Fibroblast of mammary gland (primary cell): ENCODE measurements at regions not wholly inside any gene's neighbourhood (a gene's known extent, or its start where the extent isn't known, plus 50 kb on each side); places are given as distances from the start of the nearest gene placed in this dataset.

Experiments
- DNase-seq: peaks from one replicate; pipeline ENCODE4 v3.0.0-alpha.2; 2010; ENCODE audit warnings: low read depth
- H3K4me3 ChIP-seq: 2 replicates; pipeline ENCODE4 v1.5.1; 2011; ENCODE audit warnings: low read depth, mild to moderate bottlenecking, low read length, moderate library complexity; ENCODE audit not compliant: control insufficient read depth
- TF ChIP-seq, protein P1 (sequence below): conservative IDR thresholded peaks from 2 replicates; pipeline ENCODE4 v1.5.1; 2011; ENCODE audit warnings: low read depth, low read length, inconsistent platforms; ENCODE audit not compliant: control insufficient read depth, insufficient read depth

DNA sequence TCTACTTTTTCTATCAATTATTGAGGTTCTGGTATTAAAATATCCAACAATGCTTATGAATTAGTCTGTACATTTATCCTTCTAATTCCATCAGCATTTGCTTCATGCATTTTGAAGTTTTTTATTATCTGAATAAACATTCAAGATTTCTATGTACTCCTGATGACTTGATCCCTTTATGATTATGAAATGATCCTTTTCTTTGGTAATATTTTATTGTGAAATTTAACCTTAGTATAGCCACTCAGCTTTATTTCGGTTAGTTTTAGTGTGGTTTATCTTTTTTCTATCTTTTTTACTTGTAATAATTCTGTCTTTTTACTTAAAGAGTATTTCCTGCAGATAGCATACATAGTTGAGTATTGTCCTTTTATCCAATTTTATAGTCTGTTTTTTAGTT, 106.6 kb downstream of the SNAPC1 start:
- no peak for DNase-seq
- TF ChIP-seq, protein P1, sequence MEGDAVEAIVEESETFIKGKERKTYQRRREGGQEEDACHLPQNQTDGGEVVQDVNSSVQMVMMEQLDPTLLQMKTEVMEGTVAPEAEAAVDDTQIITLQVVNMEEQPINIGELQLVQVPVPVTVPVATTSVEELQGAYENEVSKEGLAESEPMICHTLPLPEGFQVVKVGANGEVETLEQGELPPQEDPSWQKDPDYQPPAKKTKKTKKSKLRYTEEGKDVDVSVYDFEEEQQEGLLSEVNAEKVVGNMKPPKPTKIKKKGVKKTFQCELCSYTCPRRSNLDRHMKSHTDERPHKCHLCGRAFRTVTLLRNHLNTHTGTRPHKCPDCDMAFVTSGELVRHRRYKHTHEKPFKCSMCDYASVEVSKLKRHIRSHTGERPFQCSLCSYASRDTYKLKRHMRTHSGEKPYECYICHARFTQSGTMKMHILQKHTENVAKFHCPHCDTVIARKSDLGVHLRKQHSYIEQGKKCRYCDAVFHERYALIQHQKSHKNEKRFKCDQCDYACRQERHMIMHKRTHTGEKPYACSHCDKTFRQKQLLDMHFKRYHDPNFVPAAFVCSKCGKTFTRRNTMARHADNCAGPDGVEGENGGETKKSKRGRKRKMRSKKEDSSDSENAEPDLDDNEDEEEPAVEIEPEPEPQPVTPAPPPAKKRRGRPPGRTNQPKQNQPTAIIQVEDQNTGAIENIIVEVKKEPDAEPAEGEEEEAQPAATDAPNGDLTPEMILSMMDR: no peak
- no peak overlapping the region for H3K4me3 ChIP-seq

DNA sequence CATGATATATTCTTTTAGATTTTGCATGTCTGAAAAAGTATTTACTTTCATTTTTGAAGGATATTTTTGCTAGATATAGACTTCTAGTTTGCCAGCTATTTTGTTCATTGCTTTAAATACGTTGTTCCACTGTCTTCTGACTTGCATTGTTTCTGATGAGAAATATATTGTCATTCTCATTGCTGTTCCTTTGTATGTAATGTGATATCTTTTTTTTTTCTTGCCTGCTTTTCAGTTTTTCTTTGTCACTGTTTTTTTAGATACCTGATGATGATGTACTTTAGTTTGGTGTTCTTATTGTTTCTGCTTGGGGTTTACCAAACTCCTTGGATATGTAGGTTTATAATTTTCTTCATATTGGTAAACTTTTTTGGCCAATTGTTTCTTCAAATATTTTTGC, 107.9 kb downstream of the SNAPC1 start:
- no peak for DNase-seq
- H3K4me3 ChIP-seq: no peak overlapping the region
- TF ChIP-seq, protein P1: no peak

DNA sequence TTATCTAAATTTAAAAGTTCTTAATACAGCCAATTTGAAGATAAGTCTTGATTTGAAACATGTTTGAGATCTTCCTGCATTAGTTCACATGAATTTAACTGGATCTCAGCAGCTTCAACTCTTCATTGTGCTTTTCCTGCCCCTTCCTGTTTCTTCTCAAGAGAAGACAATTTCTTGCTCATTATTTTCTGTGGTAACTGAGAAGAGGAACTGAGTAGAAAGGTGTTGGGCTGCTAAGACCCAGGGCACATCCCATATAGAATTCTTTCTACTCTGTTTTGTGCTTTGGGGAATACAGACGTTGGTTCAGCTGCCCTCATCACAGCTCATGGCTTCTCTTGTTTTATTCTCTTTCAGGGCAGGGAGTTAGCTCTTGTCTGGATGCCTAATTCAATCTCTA, 110.2 kb downstream of the SNAPC1 start:
- H3K4me3 ChIP-seq: no peak overlapping the region
- DNase-seq: no peak
- TF ChIP-seq, protein P1: no peak

DNA sequence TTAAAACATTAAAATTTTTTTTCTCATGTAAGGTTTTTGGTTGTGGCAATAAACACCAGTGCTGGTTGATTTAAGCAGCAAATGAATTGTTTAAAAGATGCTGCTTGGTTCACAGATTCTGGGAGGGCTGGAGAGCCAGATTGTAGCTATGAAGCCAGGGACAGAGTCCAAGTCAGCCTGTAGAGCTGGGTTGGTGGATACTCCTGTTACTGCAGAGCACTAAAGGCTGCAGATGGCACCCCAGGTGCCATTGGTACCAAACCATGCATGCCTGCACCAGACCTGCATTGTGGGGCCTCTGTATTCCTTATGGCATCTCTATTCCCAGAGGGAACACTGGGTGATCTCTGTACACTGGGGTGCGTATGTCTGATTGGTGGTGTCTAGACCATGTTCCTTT, 113.3 kb downstream of the SNAPC1 start:
- TF ChIP-seq, protein P1: no peak
- DNase-seq: no peak

DNA sequence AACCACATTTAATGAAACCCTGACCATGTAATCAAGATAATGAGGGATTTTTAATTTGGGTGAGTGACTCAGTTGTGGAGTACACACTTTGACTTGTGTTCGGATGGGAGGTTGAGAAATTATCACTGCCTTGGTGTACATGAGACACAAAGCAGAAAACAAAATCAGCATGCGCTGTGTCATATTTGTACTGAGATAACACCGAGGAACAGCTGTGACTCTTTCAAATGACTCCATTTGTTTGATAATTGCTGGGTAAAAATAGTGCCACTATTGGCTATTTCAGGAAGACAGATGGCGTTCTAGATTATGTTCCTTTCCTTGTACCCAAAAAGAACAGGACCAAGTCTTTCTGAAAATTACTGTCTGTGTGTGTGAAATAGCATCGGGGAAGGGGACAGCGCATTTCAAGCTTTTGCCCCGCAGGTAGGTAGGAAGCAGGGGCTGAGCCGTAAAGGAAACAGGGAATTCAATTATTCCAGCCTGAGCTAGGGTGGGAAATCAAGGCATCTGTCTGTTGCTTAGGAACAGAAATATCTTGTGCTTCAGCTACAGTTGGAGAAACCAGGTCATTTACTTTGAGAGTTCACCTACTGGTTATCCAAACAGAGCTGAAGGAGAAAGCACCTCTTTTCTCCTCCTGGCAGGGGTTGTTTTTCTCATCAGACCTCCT, 114.3 kb downstream of the SNAPC1 start:
- TF ChIP-seq, protein P1: no peak
- no peak for DNase-seq
- H3K4me3 ChIP-seq: no peak overlapping the region

More for the DNA sequence above, 113.3 kb downstream of the SNAPC1 start:
- no peak overlapping the region for H3K4me3 ChIP-seq

DNA sequence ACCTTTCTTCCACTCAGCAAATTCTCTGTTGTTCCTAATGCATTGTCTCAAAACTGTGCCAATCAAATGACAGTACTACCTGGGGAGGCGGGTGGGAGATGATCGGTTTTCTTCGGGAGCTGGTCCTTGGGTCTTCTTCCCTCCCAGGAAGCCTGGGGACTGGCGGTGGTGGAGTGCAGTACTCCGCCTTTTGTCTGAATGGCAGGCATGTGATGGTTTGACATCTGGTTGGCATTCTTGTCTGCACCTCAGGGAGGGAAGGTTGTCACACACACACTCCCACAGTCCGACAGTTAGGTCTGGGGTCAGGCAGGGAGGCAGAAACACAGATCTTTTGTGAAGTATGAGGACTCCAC, 114.8 kb downstream of the SNAPC1 start:
- TF ChIP-seq, protein P1: no peak
- H3K4me3 ChIP-seq: no peak overlapping the region
- no peak for DNase-seq

DNA sequence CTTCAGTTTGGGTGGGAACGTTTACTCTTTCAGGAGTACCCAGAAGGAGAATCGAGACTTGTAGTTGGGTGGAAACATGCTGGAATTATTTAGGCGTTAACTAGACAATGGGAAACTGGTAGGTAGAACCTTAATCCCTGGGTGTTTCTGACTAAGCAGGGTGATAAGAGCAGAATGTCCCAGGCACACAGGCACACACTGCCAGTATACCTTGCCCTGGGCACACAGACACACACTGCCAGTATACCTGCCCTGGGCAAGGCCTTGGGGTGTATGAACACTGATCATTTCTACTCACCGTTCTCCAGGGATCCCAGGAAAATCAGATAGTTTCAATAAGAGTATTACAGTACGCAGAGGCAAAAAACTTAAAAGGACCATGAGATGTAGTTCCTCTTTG, 115.5 kb downstream of the SNAPC1 start:
- TF ChIP-seq, protein P1: no peak
- no peak for DNase-seq

More for the DNA sequence above, 115.5 kb downstream of the SNAPC1 start:
- no peak overlapping the region for H3K4me3 ChIP-seq
